Lower lobe of right lung (tissue), 2 donors: ENCODE measurements at regions not wholly inside any gene's neighbourhood (a gene's known extent, or its start where the extent isn't known, plus 50 kb on each side); places are given as distances from the start of the nearest gene placed in this dataset.

Experiments
- ATAC-seq, 2 donors: fragments of 200-7000 bp; cut with Tn5 transposase; one replicate each; pipeline ENCODE4 v1.9.1; 2020 to 2022; ENCODE audit warnings: mild to moderate bottlenecking in 2 of 2, moderate library complexity in 2 of 2
- DNase-seq: peaks from one replicate; pipeline ENCODE4 v3.0.0-alpha.2; 2020
- H3K27ac ChIP-seq: fragments of 200-600 bp; one replicate; pipeline ENCODE4 v1.8.0; 2022
- H3K27me3 ChIP-seq: fragments of 200-600 bp; one replicate; pipeline ENCODE4 v1.8.0; 2022; ENCODE audit warnings: low read depth
- H3K36me3 ChIP-seq: fragments of 200-600 bp; one replicate; pipeline ENCODE4 v1.8.0; 2022; ENCODE audit warnings: mild to moderate bottlenecking
- H3K4me1 ChIP-seq: fragments of 200-600 bp; one replicate; pipeline ENCODE4 v1.8.0; 2022
- H3K4me3 ChIP-seq: fragments of 200-600 bp; one replicate; pipeline ENCODE4 v1.8.0; 2022; ENCODE audit warnings: mild to moderate bottlenecking
- H3K9me3 ChIP-seq: fragments of 200-600 bp; one replicate; pipeline ENCODE4 v1.8.0; 2022
- intact Hi-C: fragments of 100-400 bp; cut with DNase I; formaldehyde crosslinking; loops from one replicate; pipeline ENCODE4 v1.11.0; 2022
- TF ChIP-seq, protein P1 (sequence below): fragments of 200-600 bp; IDR thresholded peaks from one replicate; pipeline ENCODE4 v1.8.0; 2022; ENCODE audit warnings: antibody characterized with exemption, mild to moderate bottlenecking
- donor health status: DM: no; HTN: yes; CAD: no; lungs with severe emphysema.

DNA sequence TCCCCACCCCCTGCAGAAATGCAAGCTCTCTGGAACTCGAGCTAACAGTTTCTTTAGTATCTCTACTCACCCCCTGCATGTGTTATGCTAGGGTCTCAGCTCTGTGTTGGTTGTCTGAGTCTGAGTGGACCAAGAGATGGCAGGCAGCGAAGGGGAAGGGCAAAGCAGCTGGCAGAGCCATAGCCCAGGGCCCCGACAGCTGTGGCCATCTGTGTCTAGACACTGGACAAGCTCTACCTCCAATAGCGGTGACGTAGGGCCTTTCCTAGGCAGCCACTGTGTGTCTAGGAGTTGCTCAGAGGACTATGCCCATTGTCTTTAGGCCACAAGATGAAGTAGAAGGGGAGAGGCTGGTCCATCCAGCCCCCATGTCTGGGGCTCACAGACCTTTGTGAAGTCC is 79.2 kb downstream of the EFNB1 start:
- DNase-seq (no peak), ATAC-seq (no peak)
- Histone ChIP-seq H3K36me3 (no peaks in the 10 kb centered on the region), H3K4me3 (no peak overlapping the region), H3K27ac (no peak overlapping the region), H3K27me3 (no peaks in the 10 kb centered on the region), H3K4me1 (no peaks in the 10 kb centered on the region), H3K9me3 (no peaks in the 10 kb centered on the region)
- TF ChIP-seq, protein P1, sequence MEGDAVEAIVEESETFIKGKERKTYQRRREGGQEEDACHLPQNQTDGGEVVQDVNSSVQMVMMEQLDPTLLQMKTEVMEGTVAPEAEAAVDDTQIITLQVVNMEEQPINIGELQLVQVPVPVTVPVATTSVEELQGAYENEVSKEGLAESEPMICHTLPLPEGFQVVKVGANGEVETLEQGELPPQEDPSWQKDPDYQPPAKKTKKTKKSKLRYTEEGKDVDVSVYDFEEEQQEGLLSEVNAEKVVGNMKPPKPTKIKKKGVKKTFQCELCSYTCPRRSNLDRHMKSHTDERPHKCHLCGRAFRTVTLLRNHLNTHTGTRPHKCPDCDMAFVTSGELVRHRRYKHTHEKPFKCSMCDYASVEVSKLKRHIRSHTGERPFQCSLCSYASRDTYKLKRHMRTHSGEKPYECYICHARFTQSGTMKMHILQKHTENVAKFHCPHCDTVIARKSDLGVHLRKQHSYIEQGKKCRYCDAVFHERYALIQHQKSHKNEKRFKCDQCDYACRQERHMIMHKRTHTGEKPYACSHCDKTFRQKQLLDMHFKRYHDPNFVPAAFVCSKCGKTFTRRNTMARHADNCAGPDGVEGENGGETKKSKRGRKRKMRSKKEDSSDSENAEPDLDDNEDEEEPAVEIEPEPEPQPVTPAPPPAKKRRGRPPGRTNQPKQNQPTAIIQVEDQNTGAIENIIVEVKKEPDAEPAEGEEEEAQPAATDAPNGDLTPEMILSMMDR: no peak
- intact Hi-C loops: no loop called here

DNA sequence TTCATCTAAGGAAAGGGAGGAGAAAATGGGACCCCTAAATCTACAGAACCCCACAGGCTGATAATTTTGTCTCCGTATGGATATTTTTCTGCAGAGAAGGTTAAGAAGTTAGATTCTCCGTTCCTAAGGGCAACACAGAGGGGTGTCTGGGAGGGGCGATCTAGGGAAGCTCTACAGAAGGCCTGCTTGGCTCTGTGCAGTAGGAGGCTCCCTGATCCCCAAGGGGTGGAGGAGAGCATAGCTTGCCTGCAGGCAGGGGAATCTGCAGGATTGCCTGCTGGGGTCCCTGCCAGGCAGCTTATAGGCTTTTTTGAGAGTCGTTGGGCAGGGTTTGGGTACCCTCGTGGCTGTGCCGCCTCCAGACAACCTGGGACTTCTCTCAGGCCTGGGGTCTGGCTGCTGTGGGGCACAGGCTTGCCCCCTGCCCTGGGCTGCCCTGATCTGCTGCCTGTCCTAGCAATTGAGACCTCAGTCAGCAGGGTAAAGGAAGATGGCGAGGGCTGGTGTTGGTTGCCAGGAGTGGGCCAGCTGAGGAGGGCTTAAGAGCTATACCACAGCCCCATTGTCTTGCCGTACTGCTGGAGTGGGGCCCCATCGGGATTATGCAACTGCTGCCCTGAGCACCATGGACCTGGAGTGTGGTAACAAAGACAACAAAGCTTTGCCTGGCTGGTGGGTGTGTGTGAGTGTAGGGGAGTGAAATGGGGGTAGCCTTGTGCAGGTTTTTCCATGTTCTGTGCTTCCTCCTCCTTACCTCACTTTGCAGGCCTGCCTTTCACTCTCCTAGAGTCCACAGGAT is 74.1 kb downstream of the EFNB1 start:
- H3K27me3 ChIP-seq: no peaks in the 10 kb centered on the region
- no peaks in the 10 kb centered on the region for H3K9me3 ChIP-seq
- H3K4me3 ChIP-seq: no peak overlapping the region
- no peak overlapping the region for H3K27ac ChIP-seq
- ATAC-seq: peak in 1 of 2 donors; percentile 23
- TF ChIP-seq, protein P1: no peak
- H3K4me1 ChIP-seq: no peaks in the 10 kb centered on the region
- intact Hi-C loops: no loop called here
- no peak for DNase-seq
- no peaks in the 10 kb centered on the region for H3K36me3 ChIP-seq

DNA sequence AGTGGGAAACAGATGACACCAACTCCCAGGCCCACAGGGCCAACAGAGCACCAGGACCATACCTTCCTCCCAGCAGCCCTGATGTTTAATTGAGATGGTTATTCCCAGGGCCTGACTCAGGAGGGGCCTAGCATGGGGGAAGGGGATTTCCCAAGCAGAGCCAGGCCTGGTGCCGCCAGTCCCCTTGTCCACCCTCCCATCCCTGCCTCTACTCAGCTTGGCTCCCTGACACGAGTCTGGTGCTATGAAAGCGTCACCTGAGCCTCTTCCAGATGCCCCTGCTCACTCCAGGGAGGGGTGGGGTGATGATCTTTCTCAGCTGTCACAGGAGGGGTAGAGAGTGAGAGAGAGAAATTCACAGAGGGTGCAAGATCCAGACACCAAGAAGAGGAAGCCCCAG is 72.7 kb downstream of the EFNB1 start:
- Histone ChIP-seq H3K9me3 (no peaks in the 10 kb centered on the region), H3K4me3 (no peak overlapping the region), H3K27me3 (no peaks in the 10 kb centered on the region), H3K27ac (no peak overlapping the region), H3K4me1 (no peaks in the 10 kb centered on the region), H3K36me3 (no peaks in the 10 kb centered on the region)
- ATAC-seq (no peak), DNase-seq (no peak)
- TF ChIP-seq, protein P1: no peak
- intact Hi-C loops: no loop called here

DNA sequence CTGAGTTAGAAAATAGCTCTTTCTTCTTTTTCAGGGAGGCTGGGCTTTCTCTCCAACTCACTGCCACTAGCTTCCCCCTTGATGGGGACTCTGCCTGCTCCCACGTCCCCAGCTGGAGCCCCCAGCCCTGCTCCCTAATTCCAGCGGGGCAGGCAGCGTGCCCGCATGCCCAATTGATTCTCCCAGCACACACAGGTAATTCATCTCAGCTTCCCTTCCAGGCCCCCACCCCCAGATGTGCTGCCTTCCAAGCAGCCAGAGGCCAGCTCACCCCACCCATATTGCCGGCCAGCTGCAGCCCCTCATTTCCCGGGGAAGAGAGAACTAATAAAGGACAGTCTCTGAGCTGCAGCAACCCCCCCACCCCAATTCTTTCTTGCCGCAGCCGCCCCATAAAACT is 69.8 kb downstream of the EFNB1 start:
- peaks cover 13% of the 10 kb centered on the region for H3K4me1 ChIP-seq
- H3K4me3 ChIP-seq: no peak overlapping the region
- H3K27ac ChIP-seq: no peak overlapping the region
- no peaks in the 10 kb centered on the region for H3K27me3 ChIP-seq
- ATAC-seq (no peak), DNase-seq (no peak)
- intact Hi-C loops: no loop called here
- TF ChIP-seq, protein P1: no peak
- no peaks in the 10 kb centered on the region for H3K36me3 ChIP-seq
- H3K9me3 ChIP-seq: no peaks in the 10 kb centered on the region

DNA sequence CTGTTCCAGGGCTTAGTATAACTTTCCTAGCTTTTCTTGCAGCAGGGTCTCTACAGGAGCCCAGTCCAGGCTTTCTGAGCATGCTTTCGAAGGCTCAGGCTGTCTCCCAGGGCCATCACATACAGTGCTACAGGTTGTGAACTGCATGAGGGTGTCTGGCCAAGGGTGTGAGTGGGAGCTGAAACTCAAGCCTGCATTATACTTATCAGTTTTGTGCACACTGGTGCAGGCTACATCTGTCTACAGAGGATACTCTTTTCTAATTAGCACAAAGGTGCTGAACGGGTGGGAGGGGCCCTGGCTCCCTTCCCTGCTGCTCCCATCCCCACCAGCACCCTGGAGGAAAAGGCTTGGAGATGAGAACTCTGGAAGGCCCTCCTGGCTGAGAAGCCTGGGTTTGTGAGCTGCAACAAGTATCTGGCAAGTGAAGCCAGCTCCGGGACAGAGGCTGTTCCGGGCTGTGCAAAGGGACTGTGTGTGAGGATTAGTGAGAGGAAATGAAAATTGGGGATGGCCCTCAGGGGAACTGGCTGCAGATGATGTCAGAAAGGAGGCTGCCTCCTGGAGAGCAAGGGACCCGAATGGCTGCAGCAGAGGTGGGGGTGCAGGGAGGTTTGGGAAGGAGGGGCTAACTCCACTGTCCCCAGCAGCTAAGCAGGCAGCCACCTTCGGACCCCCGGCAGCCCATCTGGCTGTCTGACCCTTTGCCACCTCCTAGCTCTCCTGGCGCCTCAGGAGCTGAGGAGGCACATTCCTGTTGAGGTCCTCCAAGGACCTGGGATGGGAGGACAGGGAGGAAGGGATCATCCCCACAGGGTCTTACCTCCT is 68.5 kb downstream of the EFNB1 start:
- TF ChIP-seq, protein P1: no peak
- Histone ChIP-seq H3K9me3 (no peaks in the 10 kb centered on the region), H3K4me3 (no peak overlapping the region), H3K36me3 (no peaks in the 10 kb centered on the region), H3K27ac (no peak overlapping the region), H3K4me1 (peaks cover 13% of the 10 kb centered on the region), H3K27me3 (no peaks in the 10 kb centered on the region)
- ATAC-seq: no peak
- DNase-seq: no peak
- intact Hi-C loops: no loop called here
